PC-9 (cell line): ENCODE measurements at regions not wholly inside any gene's neighbourhood (a gene's known extent, or its start where the extent isn't known, plus 50 kb on each side); places are given as distances from the start of the nearest gene placed in this dataset.

Source experiments
- BruUV-seq: library from RNA; stranded (reverse); fragments of 400-500 nt; replicated peaks from 2 replicates; lab custom pipeline; 2021; lab: Mats Ljungman, UMichigan
- CTCF ChIA-PET: fragments of 300-600 bp; sonication (Branson Sonifier 250); formaldehyde crosslinking; loops from one replicate; lab custom pipeline; 2022; ENCODE audit warnings: antibody characterized with exemption; lab: Charles Lee
- POLR2A ChIA-PET: fragments of 300-600 bp; sonication (Branson Sonifier 250); formaldehyde crosslinking; loops from one replicate; lab custom pipeline; 2022; ENCODE audit warnings: antibody characterized with exemption; ENCODE audit not compliant: unreplicated experiment; lab: Charles Lee
- DNase-seq, 2 experiments: peaks; one replicate each; pipeline versions ENCODE4 v3.0.0 to v3.0.0-alpha.2; 2015 to 2022; ENCODE audit warnings: mixed read lengths in 1 of 2
- H2AFZ ChIP-seq: fragments of 200-600 bp; sonication (generic); 2 replicates; pipeline ENCODE4 v1.8.1; 2017; ENCODE audit warnings: antibody characterized with exemption
- H3F3A ChIP-seq: fragments of 200-600 bp; sonication (generic); 2 replicates; pipeline ENCODE4 v1.8.1; 2017; ENCODE audit warnings: antibody characterized with exemption, mild to moderate bottlenecking, low read depth; ENCODE audit not compliant: insufficient read depth
- H3K27ac ChIP-seq: fragments of 200-600 bp; sonication (generic); 2 replicates; pipeline ENCODE4 v1.6.1; 2016; ENCODE audit warnings: mixed run types
- H3K27me3 ChIP-seq: fragments of 200-600 bp; sonication (generic); 2 replicates; pipeline ENCODE4 v1.6.1; 2016; ENCODE audit warnings: low read depth, mixed run types; ENCODE audit not compliant: insufficient read depth
- H3K36me3 ChIP-seq: fragments of 200-600 bp; sonication (generic); 2 replicates; pipeline ENCODE4 v1.6.1; 2016; ENCODE audit warnings: low read depth, mixed run types
- H3K4me1 ChIP-seq: fragments of 200-600 bp; sonication (generic); replicated peaks from 2 replicates; pipeline ENCODE4 v1.6.1; 2016; ENCODE audit warnings: mixed run types; ENCODE audit not compliant: insufficient read depth
- H3K4me2 ChIP-seq: fragments of 200-600 bp; sonication (generic); 2 replicates; pipeline ENCODE4 v1.6.1; 2017; ENCODE audit warnings: mixed run types
- H3K4me3 ChIP-seq: fragments of 200-600 bp; sonication (generic); 2 replicates; pipeline ENCODE4 v1.6.1; 2016; ENCODE audit warnings: mixed run types
- H3K79me2 ChIP-seq: fragments of 200-600 bp; sonication (generic); 2 replicates; pipeline ENCODE4 v1.6.1; 2017; ENCODE audit warnings: low read depth, mixed run types
- H3K9me2 ChIP-seq: fragments of 200-600 bp; sonication (generic); 2 replicates; pipeline ENCODE4 v1.8.1; 2017; ENCODE audit warnings: mild to moderate bottlenecking; ENCODE audit not compliant: insufficient read depth
- H3K9me3 ChIP-seq: fragments of 200-600 bp; sonication (generic); 2 replicates; pipeline ENCODE4 v1.8.1; 2016; ENCODE audit warnings: low read depth; ENCODE audit not compliant: insufficient read depth
- H4K20me1 ChIP-seq: fragments of 200-600 bp; sonication (generic); 2 replicates; pipeline ENCODE4 v1.8.1; 2017; ENCODE audit not compliant: insufficient read depth
- EZH2 ChIP-seq: fragments of 200-600 bp; sonication (generic); IDR thresholded peaks from 2 replicates; pipeline ENCODE4 v1.8.0; 2017; ENCODE audit warnings: antibody characterized with exemption, low read depth
- intact Hi-C: fragments of 100-400 bp; cut with micrococcal nuclease; formaldehyde crosslinking; loops from one replicate; pipeline ENCODE4 v1.10.0; 2022; ENCODE audit not compliant: unreplicated experiment
- TF ChIP-seq, protein P1 (sequence below): fragments of 200-600 bp; sonication (generic); conservative IDR thresholded peaks from 2 replicates; pipeline ENCODE4 v1.6.1; 2017; ENCODE audit warnings: mixed run types, antibody characterized with exemption, mild to moderate bottlenecking, moderate library complexity

- intact Hi-C loops = no loop called here
Measured at GRCh38 chr2:76472946-76473345, 762.2 kb upstream of the GCFC2 start.

GRCh38 chr2:76469066-76469465 lies 758.4 kb upstream of the GCFC2 start:
- H3F3A ChIP-seq = no peaks in the 10 kb centered on the region
- POLR2A ChIA-PET = no interaction called here
- no peak overlapping the region for H3K4me3 ChIP-seq
- H3K4me1 ChIP-seq = no peaks in the 10 kb centered on the region
- CTCF ChIA-PET = no interaction called here
- H3K79me2 ChIP-seq = no peaks in the 10 kb centered on the region
- H3K4me2 ChIP-seq = no peak overlapping the region
- H4K20me1 ChIP-seq = no peaks in the 10 kb centered on the region
- no peak for DNase-seq
- TF ChIP-seq EZH2 = no peak
- TF ChIP-seq, protein P1, sequence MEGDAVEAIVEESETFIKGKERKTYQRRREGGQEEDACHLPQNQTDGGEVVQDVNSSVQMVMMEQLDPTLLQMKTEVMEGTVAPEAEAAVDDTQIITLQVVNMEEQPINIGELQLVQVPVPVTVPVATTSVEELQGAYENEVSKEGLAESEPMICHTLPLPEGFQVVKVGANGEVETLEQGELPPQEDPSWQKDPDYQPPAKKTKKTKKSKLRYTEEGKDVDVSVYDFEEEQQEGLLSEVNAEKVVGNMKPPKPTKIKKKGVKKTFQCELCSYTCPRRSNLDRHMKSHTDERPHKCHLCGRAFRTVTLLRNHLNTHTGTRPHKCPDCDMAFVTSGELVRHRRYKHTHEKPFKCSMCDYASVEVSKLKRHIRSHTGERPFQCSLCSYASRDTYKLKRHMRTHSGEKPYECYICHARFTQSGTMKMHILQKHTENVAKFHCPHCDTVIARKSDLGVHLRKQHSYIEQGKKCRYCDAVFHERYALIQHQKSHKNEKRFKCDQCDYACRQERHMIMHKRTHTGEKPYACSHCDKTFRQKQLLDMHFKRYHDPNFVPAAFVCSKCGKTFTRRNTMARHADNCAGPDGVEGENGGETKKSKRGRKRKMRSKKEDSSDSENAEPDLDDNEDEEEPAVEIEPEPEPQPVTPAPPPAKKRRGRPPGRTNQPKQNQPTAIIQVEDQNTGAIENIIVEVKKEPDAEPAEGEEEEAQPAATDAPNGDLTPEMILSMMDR = no peak
- BruUV-seq = no TSS peak
- no peaks in the 10 kb centered on the region for H3K9me2 ChIP-seq
- no peaks in the 10 kb centered on the region for H3K9me3 ChIP-seq
- intact Hi-C loops = no loop called here
- no peaks in the 10 kb centered on the region for H3K27me3 ChIP-seq
- no peaks in the 10 kb centered on the region for H3K36me3 ChIP-seq
- H3K27ac ChIP-seq = no peak overlapping the region
- H2AFZ ChIP-seq = no peak overlapping the region

More at GRCh38 chr2:76472946-76473345, 762.2 kb upstream of the GCFC2 start:
- TF ChIP-seq, protein P1 = no peak
- no peak for TF ChIP-seq EZH2
- H3F3A ChIP-seq = no peaks in the 10 kb centered on the region
- no peak overlapping the region for H3K4me3 ChIP-seq
- H3K79me2 ChIP-seq = no peaks in the 10 kb centered on the region
- no peak overlapping the region for H2AFZ ChIP-seq
- H3K36me3 ChIP-seq = no peaks in the 10 kb centered on the region
- CTCF ChIA-PET = no interaction called here
- POLR2A ChIA-PET = no interaction called here
- no peaks in the 10 kb centered on the region for H3K9me2 ChIP-seq
- no peaks in the 10 kb centered on the region for H4K20me1 ChIP-seq
- H3K4me1 ChIP-seq = no peaks in the 10 kb centered on the region
- H3K27ac ChIP-seq = no peak overlapping the region
- no peak overlapping the region for H3K4me2 ChIP-seq
- H3K9me3 ChIP-seq = no peaks in the 10 kb centered on the region
- no peaks in the 10 kb centered on the region for H3K27me3 ChIP-seq
- no peak for DNase-seq
- BruUV-seq = no TSS peak

DNA sequence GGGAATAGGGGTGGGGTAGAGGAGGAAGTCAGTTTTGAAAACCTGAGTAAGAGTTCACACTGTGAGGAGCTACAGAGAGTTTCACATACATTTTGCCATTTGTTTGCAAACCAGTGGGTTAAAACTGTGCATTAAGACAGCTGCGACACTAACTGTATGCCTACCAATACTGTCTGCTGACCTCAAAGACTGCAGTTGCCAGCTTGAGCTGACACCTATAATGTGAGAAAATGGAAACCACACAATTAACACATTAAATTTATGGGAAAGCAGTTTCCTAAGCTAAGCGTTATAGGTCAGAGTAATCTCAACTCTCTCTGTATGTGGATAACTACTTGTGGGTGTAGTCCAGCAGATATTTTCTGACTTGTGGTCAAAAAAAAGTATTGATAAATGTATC lies 756.6 kb upstream of the GCFC2 start:
- no TSS peak for BruUV-seq
- Histone ChIP-seq H2AFZ (no peak overlapping the region), H3K9me3 (no peaks in the 10 kb centered on the region), H3K27me3 (0 out of 2 replicates have a peak, but pooled peaks cover 4% of the 10 kb centered on the region), H3K9me2 (no peaks in the 10 kb centered on the region), H3K4me1 (no peaks in the 10 kb centered on the region), H3K27ac (no peak overlapping the region), H4K20me1 (no peaks in the 10 kb centered on the region), H3F3A (no peaks in the 10 kb centered on the region), H3K4me2 (no peak overlapping the region), H3K4me3 (no peak overlapping the region), H3K79me2 (no peaks in the 10 kb centered on the region), H3K36me3 (no peaks in the 10 kb centered on the region)
- ChIA-PET CTCF (no interaction called here), POLR2A (no interaction called here)
- TF ChIP-seq, protein P1 = no peak
- TF ChIP-seq EZH2 = no peak
- no peak for DNase-seq
- intact Hi-C loops = no loop called here
